GM10248 (cell line): ENCODE measurements at regions not wholly inside any gene's neighbourhood (a gene's known extent, or its start where the extent isn't known, plus 50 kb on each side); places are given as distances from the start of the nearest gene placed in this dataset.
"Not testable (repeated sequence)": the region's sequence is repeated elsewhere in the genome, so short reads cannot be mapped to it uniquely, and the experiment has no call there.

Source experiments
- CTCF ChIA-PET: fragments of 300-600 bp; sonication (Branson Sonifier 250); formaldehyde crosslinking; extraction: SDS; loops from one replicate; lab custom pipeline; 2021; ENCODE audit warnings: antibody characterized with exemption; lab: Yijun Ruan, JAX
- POLR2A ChIA-PET: fragments of 350-650 bp; sonication (Branson Sonifier 250); formaldehyde crosslinking; extraction: SDS; loops from one replicate; lab custom pipeline; 2020; ENCODE audit warnings: antibody characterized with exemption; lab: Yijun Ruan, JAX
- DNase-seq: peaks from one replicate; pipeline ENCODE4 v3.0.0; 2012; ENCODE audit errors: extremely low spot score
- TF ChIP-seq, protein P1 (sequence below): IDR thresholded peaks from 2 replicates; pipeline ENCODE4 v1.5.1; 2012; ENCODE audit warnings: mild to moderate bottlenecking, low read depth; ENCODE audit errors: extremely low read depth, missing control alignments, control extremely low read depth

DNA sequence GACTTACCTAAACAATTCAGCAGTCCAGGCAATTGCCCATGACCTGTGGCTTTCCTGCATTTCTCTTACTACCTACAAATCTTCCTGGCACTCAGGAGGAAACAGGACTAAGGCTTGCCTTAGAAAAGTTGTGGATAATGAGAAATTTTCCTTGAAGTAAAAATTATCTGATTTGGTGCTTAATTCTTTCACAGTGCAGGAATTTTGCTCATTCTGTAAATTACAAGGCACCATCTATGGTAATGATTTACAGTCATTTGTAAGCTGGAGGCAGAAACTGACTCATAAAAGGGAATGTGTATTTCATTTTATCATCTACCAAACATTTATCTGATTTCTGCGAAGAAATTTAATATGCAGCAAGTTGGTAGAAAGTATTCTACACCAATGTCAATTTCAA lies 211.5 kb upstream of the FKBP1C start:
- ChIA-PET POLR2A (no interaction called here), CTCF (no interaction called here)
- TF ChIP-seq, protein P1, sequence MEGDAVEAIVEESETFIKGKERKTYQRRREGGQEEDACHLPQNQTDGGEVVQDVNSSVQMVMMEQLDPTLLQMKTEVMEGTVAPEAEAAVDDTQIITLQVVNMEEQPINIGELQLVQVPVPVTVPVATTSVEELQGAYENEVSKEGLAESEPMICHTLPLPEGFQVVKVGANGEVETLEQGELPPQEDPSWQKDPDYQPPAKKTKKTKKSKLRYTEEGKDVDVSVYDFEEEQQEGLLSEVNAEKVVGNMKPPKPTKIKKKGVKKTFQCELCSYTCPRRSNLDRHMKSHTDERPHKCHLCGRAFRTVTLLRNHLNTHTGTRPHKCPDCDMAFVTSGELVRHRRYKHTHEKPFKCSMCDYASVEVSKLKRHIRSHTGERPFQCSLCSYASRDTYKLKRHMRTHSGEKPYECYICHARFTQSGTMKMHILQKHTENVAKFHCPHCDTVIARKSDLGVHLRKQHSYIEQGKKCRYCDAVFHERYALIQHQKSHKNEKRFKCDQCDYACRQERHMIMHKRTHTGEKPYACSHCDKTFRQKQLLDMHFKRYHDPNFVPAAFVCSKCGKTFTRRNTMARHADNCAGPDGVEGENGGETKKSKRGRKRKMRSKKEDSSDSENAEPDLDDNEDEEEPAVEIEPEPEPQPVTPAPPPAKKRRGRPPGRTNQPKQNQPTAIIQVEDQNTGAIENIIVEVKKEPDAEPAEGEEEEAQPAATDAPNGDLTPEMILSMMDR = no peak
- no peak for DNase-seq

DNA sequence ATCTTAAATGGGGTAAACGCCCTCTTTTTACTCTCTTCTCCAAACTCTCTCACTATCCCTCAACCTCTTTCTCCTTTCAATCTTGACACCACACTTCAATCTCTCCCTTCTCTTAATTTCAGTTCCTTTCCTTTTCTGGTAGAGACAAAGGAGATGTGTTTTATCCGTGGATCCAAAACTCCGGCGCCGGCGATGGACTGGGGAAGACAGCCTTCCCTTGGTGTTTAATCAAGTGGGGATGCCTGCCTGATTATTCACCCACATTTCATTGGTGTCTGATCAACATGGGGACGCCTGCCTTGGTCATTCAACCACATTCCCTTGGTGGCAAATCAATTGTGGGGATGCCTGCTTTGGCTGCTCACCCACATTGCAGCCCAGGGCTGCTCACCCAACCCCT lies 205.3 kb upstream of the FKBP1C start:
- DNase-seq, CTCF ChIA-PET, POLR2A ChIA-PET: not testable (repeated sequence)

DNA sequence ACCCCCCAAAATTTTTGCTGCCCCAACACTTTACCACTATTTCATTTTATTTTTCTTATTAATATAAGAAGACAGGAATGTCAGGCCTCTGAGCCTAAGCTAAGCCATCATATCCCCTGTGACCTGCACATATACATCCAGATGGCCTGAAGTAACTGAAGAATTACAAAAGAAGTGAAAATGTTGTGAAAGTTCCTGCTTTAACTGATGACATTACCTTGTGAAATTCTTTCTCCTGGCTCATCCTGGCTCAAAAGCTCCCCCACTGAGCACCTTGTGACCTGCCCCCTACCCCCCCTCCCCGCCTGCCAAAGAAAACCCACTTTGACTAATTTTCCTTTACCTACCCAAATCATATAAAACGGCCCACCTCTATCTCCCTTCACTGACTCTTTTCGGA lies 200.3 kb upstream of the FKBP1C start:
- POLR2A ChIA-PET, DNase-seq: not testable (repeated sequence)
- CTCF ChIA-PET = interaction anchor here (1.2 kb wide), 1 partner anchor 12 kb away, joined by 3 read pairs; no protein-coding TSS in a partner anchor

DNA sequence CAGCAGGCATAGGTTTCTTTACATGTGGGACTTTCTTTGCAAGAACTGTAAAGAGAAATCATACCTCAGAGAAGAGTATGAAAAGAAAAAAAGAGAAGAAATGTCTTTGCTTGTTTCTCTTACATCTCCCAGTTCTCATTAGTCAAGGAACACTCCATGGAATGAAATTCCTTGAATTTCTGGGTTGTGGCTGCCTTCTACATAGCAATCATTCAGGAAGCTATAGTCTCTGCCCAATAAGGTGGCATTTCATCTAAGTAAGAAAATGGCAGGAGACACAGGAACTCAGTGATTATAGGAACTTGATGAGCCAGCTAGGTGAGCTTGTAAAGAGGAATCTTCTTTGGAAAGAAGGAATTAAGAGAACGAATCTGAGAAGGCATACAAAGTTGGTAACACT lies 197.0 kb upstream of the FKBP1C start:
- CTCF ChIA-PET = no interaction called here
- TF ChIP-seq, protein P1 = no peak
- POLR2A ChIA-PET = no interaction called here
- no peak for DNase-seq

DNA sequence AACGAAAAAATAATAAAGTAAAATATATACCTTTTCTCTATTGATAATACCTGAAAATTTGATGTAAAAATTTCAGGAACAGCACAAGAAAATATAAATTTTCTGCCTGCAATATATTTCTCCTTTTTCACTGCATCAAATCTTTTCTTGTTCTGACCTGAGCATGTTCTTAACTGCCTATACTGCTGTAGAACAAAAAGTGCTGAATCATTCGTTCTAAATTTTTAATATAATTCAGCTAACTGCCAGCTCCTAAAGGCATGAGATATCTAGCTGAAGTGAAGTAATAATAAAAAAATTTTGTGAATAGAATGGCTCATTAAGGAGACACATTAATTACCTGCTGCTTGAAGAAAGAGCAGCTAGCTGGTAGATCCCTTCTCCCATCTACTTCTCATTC lies 188.6 kb upstream of the FKBP1C start:
- CTCF ChIA-PET = interaction anchor here (1.0 to 1.4 kb wide), 2 partner anchors 11 to 12 kb away, joined by 3 to 4 read pairs; no protein-coding TSS in a partner anchor
- TF ChIP-seq, protein P1 = no peak
- DNase-seq = no peak
- POLR2A ChIA-PET = no interaction called here

DNA sequence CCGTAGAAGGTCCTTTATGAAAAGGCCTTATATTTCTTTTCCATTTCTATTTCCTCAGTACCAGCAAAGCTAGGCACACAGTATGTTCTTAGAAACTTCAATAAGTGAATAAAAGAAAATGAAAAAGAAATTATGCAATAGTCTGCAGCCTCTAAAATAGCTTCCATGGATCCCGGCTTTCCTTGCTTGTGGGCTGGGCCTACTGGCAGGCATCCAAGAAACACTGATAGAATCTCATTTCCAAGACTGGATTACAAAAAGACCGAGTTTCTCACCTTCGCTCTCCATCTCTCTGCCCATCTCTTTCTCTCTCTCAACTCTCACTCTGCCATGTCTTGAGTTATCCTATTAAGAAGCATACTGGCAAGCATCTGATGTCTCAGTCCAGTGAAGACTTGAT lies 187.5 kb upstream of the FKBP1C start:
- ChIA-PET CTCF (interaction anchor here (1.0 kb wide), 1 partner anchor 12 kb away, joined by 3 read pairs; no protein-coding TSS in a partner anchor), POLR2A (no interaction called here)
- no peak for DNase-seq
- TF ChIP-seq, protein P1 = no peak

DNA sequence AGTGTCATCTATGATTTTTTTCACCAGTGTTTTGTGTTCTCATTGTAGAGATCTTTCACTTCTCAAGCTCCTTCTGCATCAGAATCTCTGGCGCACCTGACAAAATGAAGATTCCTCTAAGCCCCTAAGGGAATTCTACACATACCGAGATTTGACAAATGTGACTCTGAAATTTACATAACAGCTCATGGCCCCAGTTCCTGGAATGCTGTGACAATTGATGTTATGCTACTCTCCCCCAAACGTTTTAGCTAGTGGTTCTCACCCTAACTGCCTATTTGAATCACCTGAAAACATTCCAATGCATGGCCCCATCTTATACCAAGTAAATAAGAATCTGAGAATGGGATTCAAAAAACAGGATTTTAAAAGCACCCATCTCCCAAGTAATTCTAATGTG lies 162.1 kb upstream of the FKBP1C start:
- ChIA-PET POLR2A (no interaction called here), CTCF (interaction anchor here (1.0 to 1.8 kb wide), 2 partner anchors 13 to 23 kb away, joined by 3 to 4 read pairs; no protein-coding TSS in a partner anchor)
- TF ChIP-seq, protein P1 = no peak
- DNase-seq = no peak

DNA sequence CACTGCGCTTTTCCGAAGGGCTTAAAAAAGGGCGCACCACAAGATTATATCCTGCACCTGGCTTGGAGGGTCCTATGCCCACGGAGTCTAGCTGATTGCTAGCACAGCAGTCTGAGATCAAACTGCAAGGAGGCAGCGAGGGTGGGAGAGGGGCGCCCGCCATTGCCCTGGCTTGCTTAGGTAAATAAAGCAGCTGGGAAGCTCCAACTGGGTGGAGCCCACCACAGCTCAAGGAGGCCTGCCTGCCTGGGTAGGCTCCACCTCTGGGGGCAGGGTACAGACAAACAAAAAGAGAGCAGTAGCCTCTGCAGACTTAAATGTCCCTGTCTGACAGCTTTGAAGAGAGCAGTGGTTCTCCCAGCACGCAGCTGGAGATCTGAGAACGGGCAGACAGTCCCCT lies 158.1 kb upstream of the FKBP1C start:
- CTCF ChIA-PET, POLR2A ChIA-PET, DNase-seq: not testable (repeated sequence)
